Adrenal gland (tissue), 9 donors: ENCODE measurements at regions not wholly inside any gene's neighbourhood (a gene's known extent, or its start where the extent isn't known, plus 50 kb on each side); places are given as distances from the start of the nearest gene placed in this dataset.

ENCODE experiments used
- DNase-seq, 7 donors: peaks; one replicate each; pipeline ENCODE4 v3.0.0-alpha.2; 2019 to 2020
- H3K27ac ChIP-seq, 5 donors: fragments of 200-600 bp; sonication (generic) in 4 of 5; 1 replicate in 3 of 5; 2 replicates in 2 of 5; pipeline versions ENCODE4 v1.5.1 to v1.8.0; 2016 to 2020; ENCODE audit warnings: mild to moderate bottlenecking in 1 of 5
- H3K27me3 ChIP-seq: fragments of 200-600 bp; 2 replicates; pipeline ENCODE4 v1.8.0; 2021
- H3K36me3 ChIP-seq, 2 donors: fragments of 200-600 bp; replicated peaks in 1 of 2; 1 replicate in 1 of 2; 2 replicates in 1 of 2; pipeline versions ENCODE4 v1.5.1 to v1.8.0; 2018 to 2022
- H3K4me1 ChIP-seq, 2 donors: fragments of 200-600 bp; replicated peaks in 1 of 2; 1 replicate in 1 of 2; 2 replicates in 1 of 2; pipeline versions ENCODE4 v1.5.1 to v1.8.0; 2018 to 2021
- H3K4me3 ChIP-seq, 4 donors: fragments of 200-600 bp; sonication (generic) in 3 of 4; one replicate each; pipeline ENCODE4 v1.5.1; 2016 to 2018
- H3K9me3 ChIP-seq, 3 donors: fragments of 200-600 bp; sonication (generic) in 1 of 3; replicated peaks in 1 of 3; 1 replicate in 2 of 3; 2 replicates in 1 of 3; pipeline versions ENCODE4 v1.5.1 to v1.8.0; 2016 to 2021
- CTCF ChIP-seq, 6 experiments: fragments of 450-650 bp in 4 of 6; fragments of 200-600 bp in 2 of 6; sonication (generic) in 1 of 6; IDR thresholded peaks; 1 replicate in 5 of 6; 2 replicates in 1 of 6; pipeline versions ENCODE4 v1.5.1 to v1.8.0; 2016 to 2021; ENCODE audit warnings: antibody characterized with exemption in 6 of 6, mild to moderate bottlenecking in 2 of 6, moderate library complexity in 1 of 6
- POLR2A ChIP-seq, 2 donors: fragments of 450-650 bp; IDR thresholded peaks; one replicate each; pipeline ENCODE4 v1.6.1; 2017; ENCODE audit warnings: antibody characterized with exemption in 2 of 2, mild to moderate bottlenecking in 2 of 2, moderate library complexity in 1 of 2
- WGBS, 4 donors: extraction: QIAGEN DNeasy Blood & Tissue Kit in 2 of 4; methylation state at CpG; one replicate each; pipeline versions ENCODE4 v1.1.5 to v1.1.7; 2013 to 2017; 5-methylcytosine and 5-hydroxymethylcytosine counted together
- intact Hi-C, 2 donors: fragments of 100-400 bp; cut with DNase I; formaldehyde crosslinking; loops; one replicate each; pipeline versions ENCODE4 v1.14.1 to v1.15.0; 2022 to 2023
- donor health status: healthy with polysubstance abuse.
- donor health status: Bipolar disorder and iron deficiency.
- donor health status: DM: yes; HTN: yes; CAD: no.
- donor health status: DM: no; HTN: no; CAD: no.
- donor health status: DM: no; HTN: no; CAD: no.

GRCh38 chr5:39880985-39881384, 456.2 kb upstream of the DAB2 start:
- Histone ChIP-seq H3K36me3 (no peaks in the 10 kb centered on the region), H3K9me3 (no peaks in the 10 kb centered on the region), H3K4me3 (no peak overlapping the region), H3K27ac (no peak overlapping the region), H3K4me1 (no peaks in the 10 kb centered on the region), H3K27me3 (no peaks in the 10 kb centered on the region)
- TF ChIP-seq POLR2A (IDR thresholded peaks at IDR 0.05) (no peak), CTCF (IDR thresholded peaks at IDR 0.05) (no peak)
- intact Hi-C loops = no loop called here
- no peak for DNase-seq

- Histone ChIP-seq H3K27ac (no peak overlapping the region), H3K27me3 (no peaks in the 10 kb centered on the region), H3K9me3 (no peaks in the 10 kb centered on the region), H3K4me1 (no peaks in the 10 kb centered on the region), H3K36me3 (no peaks in the 10 kb centered on the region), H3K4me3 (no peak overlapping the region)
- no peak for TF ChIP-seq POLR2A (IDR thresholded peaks at IDR 0.05)
- no peak for TF ChIP-seq CTCF (IDR thresholded peaks at IDR 0.05)
- no peak for DNase-seq
- WGBS, 4 donors = 75 to 90% (median 81%) methylated on average over 3 of the region's 3 CpGs
- intact Hi-C loops = no loop called here
These were observed 452.7 kb upstream of the DAB2 start for GRCh38 chr5:39877479-39877878.

GRCh38 chr5:39876146-39876545, 451.4 kb upstream of the DAB2 start:
- Histone ChIP-seq H3K27ac (no peak overlapping the region), H3K36me3 (no peaks in the 10 kb centered on the region), H3K27me3 (no peaks in the 10 kb centered on the region), H3K9me3 (no peaks in the 10 kb centered on the region), H3K4me3 (no peak overlapping the region), H3K4me1 (no peaks in the 10 kb centered on the region)
- intact Hi-C loops = no loop called here
- no peak for TF ChIP-seq POLR2A (IDR thresholded peaks at IDR 0.05)
- no peak for TF ChIP-seq CTCF (IDR thresholded peaks at IDR 0.05)
- DNase-seq = no peak
- WGBS, 4 donors = 42 to 67% (median 65%) methylated on average over 1 of the region's 1 CpG

GRCh38 chr5:39870137-39870536, 445.4 kb upstream of the DAB2 start:
- no peaks in the 10 kb centered on the region for H3K36me3 ChIP-seq
- no peaks in the 10 kb centered on the region for H3K4me1 ChIP-seq
- no peak overlapping the region for H3K27ac ChIP-seq
- no peaks in the 10 kb centered on the region for H3K9me3 ChIP-seq
- intact Hi-C loops = no loop called here
- TF ChIP-seq POLR2A (IDR thresholded peaks at IDR 0.05) (no peak), CTCF (IDR thresholded peaks at IDR 0.05) (no peak)
- no peaks in the 10 kb centered on the region for H3K27me3 ChIP-seq
- H3K4me3 ChIP-seq = no peak overlapping the region
- no peak for DNase-seq
